GM23338 (cell line): ENCODE measurements at regions not wholly inside any gene's neighbourhood (a gene's known extent, or its start where the extent isn't known, plus 50 kb on each side); places are given as distances from the start of the nearest gene placed in this dataset.

Source experiments
- CREB1 ChIP-seq: fragments of 250-450 bp; sonication (Bioruptor Pico); IDR thresholded peaks from 2 replicates; pipeline ENCODE4 v1.5.0; 2020; ENCODE audit warnings: low read depth, mild to moderate bottlenecking, moderate library complexity
- ETS1 ChIP-seq: IDR thresholded peaks from 2 replicates; pipeline ENCODE4 v1.6.1; 2016; ENCODE audit warnings: antibody characterized with exemption
- EZH2 ChIP-seq: fragments of 200-600 bp; sonication (generic); IDR thresholded peaks from one replicate; pipeline ENCODE4 v1.8.0; 2017; ENCODE audit warnings: antibody characterized with exemption, mild to moderate bottlenecking, low read depth; ENCODE audit not compliant: unreplicated experiment
- EZH2phosphoT487 ChIP-seq: fragments of 200-600 bp; sonication (generic); IDR thresholded peaks from one replicate; pipeline ENCODE4 v1.8.1; 2018; ENCODE audit warnings: antibody characterized with exemption; ENCODE audit not compliant: unreplicated experiment
- JUNB ChIP-seq: IDR thresholded peaks from one replicate; pipeline ENCODE4 v1.6.1; 2016; ENCODE audit warnings: antibody characterized with exemption; ENCODE audit not compliant: unreplicated experiment
- NANOG ChIP-seq: IDR thresholded peaks from 2 replicates; pipeline ENCODE4 v1.6.1; 2016; ENCODE audit warnings: antibody characterized with exemption, borderline replicate concordance
- POLR2AphosphoS5 ChIP-seq: IDR thresholded peaks from 2 replicates; pipeline ENCODE4 v1.6.1; 2016; ENCODE audit warnings: antibody characterized with exemption, low read depth
- ZNF114 ChIP-seq: fragments of 250-450 bp; sonication (Bioruptor Pico); IDR thresholded peaks from 2 replicates; pipeline ENCODE4 v1.5.0; 2020; ENCODE audit warnings: mild to moderate bottlenecking, moderate library complexity
- ZNF331 ChIP-seq: fragments of 250-450 bp; sonication (Bioruptor Pico); IDR thresholded peaks from 2 replicates; pipeline ENCODE4 v1.5.0; 2020; ENCODE audit warnings: low read depth, mild to moderate bottlenecking, moderate library complexity
- TF ChIP-seq, protein P1 (sequence below), 2 experiments: fragments of 200-600 bp in 1 of 2; sonication (generic) in 1 of 2; conservative IDR thresholded peaks; 2 replicates each; pipeline versions ENCODE4 v1.5.1 to v1.6.1; 2016 to 2017; ENCODE audit warnings: antibody characterized with exemption in 2 of 2, low read depth in 2 of 2, mild to moderate bottlenecking in 2 of 2, moderate library complexity in 1 of 2
- TF ChIP-seq, protein P2 (sequence below): IDR thresholded peaks from one replicate; pipeline ENCODE4 v1.6.1; 2018; ENCODE audit warnings: antibody characterized with exemption; ENCODE audit not compliant: unreplicated experiment

DNA sequence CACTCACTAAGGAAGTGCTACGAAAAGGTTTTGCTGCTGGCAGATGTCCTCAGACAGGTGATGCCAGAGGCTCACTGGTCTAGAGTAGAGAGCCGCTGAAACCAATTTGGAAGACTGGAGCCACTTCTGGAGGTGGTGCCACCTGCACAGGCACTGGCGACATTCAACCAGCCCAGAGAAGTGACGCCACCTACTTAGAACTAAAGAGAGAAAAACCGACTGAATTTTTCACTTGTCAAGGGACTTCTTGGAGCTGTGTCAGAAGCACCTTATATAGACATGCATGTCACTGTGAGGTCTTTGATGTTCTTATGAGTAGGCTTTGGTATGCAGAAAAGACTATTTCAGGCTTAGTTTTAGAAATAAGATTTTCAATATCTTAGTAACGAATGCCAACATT, 71.4 kb downstream of the BOD1L2 start:
- TF ChIP-seq, protein P1, sequence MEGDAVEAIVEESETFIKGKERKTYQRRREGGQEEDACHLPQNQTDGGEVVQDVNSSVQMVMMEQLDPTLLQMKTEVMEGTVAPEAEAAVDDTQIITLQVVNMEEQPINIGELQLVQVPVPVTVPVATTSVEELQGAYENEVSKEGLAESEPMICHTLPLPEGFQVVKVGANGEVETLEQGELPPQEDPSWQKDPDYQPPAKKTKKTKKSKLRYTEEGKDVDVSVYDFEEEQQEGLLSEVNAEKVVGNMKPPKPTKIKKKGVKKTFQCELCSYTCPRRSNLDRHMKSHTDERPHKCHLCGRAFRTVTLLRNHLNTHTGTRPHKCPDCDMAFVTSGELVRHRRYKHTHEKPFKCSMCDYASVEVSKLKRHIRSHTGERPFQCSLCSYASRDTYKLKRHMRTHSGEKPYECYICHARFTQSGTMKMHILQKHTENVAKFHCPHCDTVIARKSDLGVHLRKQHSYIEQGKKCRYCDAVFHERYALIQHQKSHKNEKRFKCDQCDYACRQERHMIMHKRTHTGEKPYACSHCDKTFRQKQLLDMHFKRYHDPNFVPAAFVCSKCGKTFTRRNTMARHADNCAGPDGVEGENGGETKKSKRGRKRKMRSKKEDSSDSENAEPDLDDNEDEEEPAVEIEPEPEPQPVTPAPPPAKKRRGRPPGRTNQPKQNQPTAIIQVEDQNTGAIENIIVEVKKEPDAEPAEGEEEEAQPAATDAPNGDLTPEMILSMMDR (conservative IDR thresholded peaks at IDR 0.05; ENCODE audit: low read depth in 2 of 2), result no peak
- TF ChIP-seq EZH2, result no peak
- no peak for TF ChIP-seq ETS1
- TF ChIP-seq, protein P2, sequence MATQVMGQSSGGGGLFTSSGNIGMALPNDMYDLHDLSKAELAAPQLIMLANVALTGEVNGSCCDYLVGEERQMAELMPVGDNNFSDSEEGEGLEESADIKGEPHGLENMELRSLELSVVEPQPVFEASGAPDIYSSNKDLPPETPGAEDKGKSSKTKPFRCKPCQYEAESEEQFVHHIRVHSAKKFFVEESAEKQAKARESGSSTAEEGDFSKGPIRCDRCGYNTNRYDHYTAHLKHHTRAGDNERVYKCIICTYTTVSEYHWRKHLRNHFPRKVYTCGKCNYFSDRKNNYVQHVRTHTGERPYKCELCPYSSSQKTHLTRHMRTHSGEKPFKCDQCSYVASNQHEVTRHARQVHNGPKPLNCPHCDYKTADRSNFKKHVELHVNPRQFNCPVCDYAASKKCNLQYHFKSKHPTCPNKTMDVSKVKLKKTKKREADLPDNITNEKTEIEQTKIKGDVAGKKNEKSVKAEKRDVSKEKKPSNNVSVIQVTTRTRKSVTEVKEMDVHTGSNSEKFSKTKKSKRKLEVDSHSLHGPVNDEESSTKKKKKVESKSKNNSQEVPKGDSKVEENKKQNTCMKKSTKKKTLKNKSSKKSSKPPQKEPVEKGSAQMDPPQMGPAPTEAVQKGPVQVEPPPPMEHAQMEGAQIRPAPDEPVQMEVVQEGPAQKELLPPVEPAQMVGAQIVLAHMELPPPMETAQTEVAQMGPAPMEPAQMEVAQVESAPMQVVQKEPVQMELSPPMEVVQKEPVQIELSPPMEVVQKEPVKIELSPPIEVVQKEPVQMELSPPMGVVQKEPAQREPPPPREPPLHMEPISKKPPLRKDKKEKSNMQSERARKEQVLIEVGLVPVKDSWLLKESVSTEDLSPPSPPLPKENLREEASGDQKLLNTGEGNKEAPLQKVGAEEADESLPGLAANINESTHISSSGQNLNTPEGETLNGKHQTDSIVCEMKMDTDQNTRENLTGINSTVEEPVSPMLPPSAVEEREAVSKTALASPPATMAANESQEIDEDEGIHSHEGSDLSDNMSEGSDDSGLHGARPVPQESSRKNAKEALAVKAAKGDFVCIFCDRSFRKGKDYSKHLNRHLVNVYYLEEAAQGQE, result no peak
- TF ChIP-seq POLR2AphosphoS5, result no peak
- TF ChIP-seq ZNF331, result no peak
- no peak for TF ChIP-seq JUNB
- no peak for TF ChIP-seq CREB1
- no peak for TF ChIP-seq EZH2phosphoT487
- no peak for TF ChIP-seq NANOG
- no peak for TF ChIP-seq ZNF114 (CRISPR knock-in tag)
